CD4-positive, alpha-beta T cell treated with Interleukin-6 at 100 ng/mL for 8 hours (primary cell): ENCODE measurements at regions not wholly inside any gene's neighbourhood (a gene's known extent, or its start where the extent isn't known, plus 50 kb on each side); places are given as distances from the start of the nearest gene placed in this dataset.
"Not testable (repeated sequence)": the region's sequence is repeated elsewhere in the genome, so short reads cannot be mapped to it uniquely, and the experiment has no call there.

Source experiments
- DNase-seq: peaks from one replicate; pipeline ENCODE4 v3.0.0-alpha.2; 2020; ENCODE audit warnings: mixed read lengths, low spot score

DNA sequence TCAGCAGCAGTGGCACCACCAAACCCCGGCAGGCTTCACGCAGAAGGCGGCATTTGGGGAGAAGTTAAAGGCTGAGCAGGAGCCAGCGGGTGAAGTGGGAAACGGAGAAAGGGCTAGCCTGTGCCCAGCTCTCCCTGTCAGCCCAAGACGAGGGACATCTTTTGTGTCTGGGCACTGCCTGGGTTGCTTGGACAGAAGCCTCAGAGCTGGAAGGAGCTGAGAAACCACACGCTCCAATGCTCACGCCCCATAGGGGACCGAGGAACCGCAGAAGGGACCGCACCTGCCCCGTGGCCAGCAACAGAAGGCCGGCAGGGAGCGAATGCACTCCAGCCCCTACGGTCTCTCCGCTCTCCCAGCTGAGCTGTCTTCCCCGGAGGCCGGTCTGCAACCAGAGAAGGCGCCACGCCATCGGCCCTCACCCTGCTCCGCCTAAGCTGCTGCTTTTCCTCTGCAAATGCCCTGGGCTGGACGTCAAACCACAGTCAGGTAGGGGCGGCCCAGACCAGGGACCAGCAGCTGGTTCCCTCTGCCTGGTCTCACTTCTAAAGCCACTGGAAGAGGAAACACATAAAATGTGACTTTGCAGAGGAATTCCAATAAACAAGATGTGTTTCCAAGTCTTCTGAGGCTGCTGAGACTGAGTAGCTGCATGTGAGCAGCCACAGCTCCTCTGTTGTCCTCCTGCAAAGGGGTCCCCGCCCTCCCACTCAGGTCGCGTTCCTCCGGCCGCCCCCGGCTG is 182.4 kb upstream of the ZNF469 start:
- DNase-seq = not testable (repeated sequence)

DNA sequence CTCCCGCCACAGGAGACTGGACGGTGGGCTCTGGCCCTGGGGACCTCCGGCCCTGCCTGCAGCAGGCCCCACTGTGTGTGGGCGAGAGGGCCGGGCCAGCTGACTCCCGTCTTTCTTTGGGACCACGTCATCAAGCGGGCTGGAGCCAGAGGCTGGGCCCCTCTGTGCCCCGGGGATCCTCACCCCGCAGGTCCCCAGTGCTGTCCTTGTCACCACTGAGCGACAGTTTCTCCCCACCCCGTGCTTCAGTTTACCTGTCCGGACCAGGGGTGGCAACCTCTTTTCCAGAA is 181.9 kb upstream of the ZNF469 start:
- DNase-seq = no peak

- not testable (repeated sequence) for DNase-seq
Observed at GRCh38 chr16:88201611-88202010, 181.1 kb upstream of the ZNF469 start.

GRCh38 chr16:88202207-88202745 is 180.5 kb upstream of the ZNF469 start:
- DNase-seq = no peak

DNA sequence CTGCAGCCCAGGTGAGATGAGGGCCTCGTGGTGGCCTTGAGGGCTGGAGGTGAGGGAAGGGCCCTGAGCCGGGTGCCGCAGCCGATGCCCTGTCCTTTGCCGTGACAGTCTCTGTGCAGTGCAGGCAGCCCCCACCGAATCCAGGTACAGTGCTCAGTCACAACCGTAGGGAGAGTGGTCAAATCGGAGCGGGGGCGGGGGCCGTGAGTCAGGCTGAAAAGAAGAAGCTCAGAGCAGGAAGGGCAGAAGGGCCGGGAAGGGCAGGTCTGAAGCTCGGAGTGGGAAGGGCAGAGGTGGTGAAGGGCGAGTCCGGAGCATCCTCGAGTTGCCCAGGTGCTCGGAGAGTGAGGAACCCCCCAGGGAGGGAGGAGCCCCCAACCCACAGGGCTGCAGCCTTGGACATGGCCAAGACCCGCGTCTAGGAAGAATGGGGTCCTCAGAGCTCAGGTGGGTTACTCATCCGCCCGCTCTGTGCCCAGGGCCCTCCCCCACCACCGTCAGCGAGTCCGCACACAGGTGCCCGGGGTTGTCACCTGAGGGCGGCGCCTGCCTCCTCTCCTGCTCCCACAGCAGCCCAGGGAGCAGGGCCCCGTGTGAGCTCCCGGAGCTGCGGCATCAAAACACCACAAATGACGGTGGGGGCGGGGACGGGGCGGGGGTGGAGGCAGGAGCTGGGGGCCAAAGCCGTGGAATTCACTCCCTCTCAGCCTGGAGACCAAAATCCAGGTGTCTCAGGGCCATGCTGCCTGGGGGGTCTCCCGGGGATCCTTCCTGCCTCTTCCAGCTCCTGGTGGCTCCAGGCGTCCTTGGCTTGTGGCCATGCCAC is 179.7 kb upstream of the ZNF469 start:
- not testable (repeated sequence) for DNase-seq

GRCh38 chr16:88204131-88205110 is 178.3 kb upstream of the ZNF469 start:
- not testable (repeated sequence) for DNase-seq

- DNase-seq = not testable (repeated sequence)
Observed at GRCh38 chr16:88205482-88205881, 177.3 kb upstream of the ZNF469 start.

DNA sequence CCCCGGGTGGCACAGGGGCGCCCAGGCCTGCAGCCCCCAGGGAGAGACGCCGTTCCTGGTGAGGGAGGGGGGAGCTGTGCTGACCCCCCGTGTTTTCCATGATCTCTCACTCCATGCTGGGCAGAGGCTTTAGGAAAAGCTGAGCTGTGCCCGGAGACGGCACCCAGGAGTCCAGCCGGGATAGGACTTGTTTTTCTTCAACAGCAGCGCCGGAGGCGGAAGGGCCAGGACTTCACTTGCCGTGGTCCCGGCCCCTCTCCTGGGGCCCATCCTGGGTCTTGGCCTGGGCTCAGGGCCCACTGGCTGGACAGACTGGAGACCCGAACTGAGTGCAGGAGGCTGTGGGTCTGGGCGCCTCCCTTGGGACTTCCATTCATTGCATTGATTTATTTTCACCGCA is 176.8 kb upstream of the ZNF469 start:
- DNase-seq = not testable (repeated sequence)

- not testable (repeated sequence) for DNase-seq
Observed at GRCh38 chr16:88206516-88206915, 176.2 kb upstream of the ZNF469 start.

- DNase-seq = no peak
Observed at GRCh38 chr16:88208112-88208511, 174.6 kb upstream of the ZNF469 start.

DNA sequence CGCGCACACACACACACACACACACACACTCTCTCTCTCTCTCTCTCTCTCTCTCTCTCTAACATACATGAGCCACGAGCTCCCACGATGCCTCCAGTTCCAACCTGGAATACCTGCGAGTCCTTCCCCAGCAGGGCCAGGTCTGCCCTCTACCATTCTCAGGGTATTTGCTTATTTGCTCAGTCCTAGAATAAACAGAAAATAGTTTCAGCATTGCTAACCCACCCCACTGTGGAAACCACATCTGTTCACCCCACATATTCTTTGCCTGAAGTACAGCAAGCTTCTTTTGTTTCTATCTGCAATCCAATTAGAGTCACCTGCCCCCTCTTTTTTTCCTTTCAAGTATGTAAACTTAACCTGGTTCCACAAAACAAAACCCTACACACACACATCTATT is 174.0 kb upstream of the ZNF469 start:
- not testable (repeated sequence) for DNase-seq

DNA sequence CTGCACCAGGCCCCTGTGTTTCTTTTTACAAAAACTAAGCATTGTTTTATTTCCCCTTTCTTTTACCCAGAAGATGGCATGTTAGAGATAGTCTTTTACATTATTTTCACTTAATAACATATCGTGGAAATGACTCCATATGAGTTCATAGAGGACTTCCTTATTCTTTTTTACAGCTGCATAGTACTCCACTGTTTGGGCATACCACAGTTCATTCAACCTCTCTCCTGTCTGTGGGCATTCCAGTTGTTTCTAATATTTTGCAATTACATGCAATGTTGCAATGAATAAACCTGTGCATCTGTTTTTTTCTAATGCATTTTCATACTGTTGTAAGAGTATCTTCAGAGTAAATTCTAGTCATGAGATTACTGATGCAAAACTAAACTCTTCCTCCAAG is 173.2 kb upstream of the ZNF469 start:
- not testable (repeated sequence) for DNase-seq

DNA sequence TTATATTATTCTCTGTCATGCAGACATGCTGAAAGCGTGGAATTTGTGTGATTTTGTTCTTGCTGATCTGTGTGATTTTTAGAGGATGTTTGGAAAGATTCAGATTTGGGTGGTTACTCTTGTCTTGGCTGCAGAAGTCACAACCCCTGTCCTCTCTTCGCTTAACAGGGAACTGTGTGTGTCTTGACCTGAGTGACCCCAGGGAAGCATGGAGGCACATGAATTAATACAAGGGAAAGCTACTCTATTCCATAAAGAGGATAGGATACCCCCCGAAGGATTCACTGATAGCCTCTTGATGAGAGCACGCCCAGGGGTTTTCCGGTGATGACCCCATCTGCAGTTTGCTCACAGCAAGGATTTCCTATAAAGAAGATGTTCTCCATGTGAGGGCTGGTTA is 168.8 kb upstream of the ZNF469 start:
- DNase-seq = not testable (repeated sequence)

DNA sequence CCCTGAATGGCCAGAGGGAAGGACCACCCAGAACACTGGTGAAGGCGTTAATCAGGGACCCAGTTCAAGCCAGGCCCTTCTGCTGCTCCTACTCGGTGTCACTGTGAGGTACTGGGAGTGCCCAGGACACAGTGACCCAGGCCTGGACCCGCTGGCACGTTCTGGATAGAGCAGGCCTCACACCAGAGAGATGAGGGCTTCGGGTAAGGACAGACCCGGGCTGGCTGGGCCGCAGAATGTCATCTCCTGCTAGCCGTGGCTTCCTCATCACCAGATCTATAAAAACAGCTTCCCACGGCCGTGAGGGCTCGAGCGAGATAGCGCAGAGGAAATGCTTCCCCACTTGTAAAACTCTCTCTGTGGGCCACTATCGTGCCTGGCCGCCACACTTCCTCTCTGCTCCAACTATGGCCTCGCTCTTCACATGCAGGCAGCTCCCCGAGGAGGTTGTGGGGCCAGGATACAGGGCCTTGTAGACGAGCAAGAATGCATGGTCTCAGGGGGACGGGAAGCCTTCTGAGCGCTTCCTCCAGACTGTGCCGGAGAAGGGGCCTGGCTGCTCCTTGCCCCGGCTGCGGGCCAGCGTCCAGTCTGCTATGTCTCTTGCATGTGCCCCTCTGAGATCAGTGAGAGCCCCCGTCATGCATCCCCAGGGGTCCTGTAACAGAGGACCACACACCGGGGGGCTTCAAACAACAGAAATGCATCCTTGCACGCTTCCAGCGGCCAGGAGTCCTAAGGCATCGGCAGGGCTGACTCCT is 161.6 kb upstream of the ZNF469 start:
- DNase-seq = not testable (repeated sequence)

- DNase-seq = not testable (repeated sequence)
Observed at GRCh38 chr16:88223696-88224095, 159.1 kb upstream of the ZNF469 start.

DNA sequence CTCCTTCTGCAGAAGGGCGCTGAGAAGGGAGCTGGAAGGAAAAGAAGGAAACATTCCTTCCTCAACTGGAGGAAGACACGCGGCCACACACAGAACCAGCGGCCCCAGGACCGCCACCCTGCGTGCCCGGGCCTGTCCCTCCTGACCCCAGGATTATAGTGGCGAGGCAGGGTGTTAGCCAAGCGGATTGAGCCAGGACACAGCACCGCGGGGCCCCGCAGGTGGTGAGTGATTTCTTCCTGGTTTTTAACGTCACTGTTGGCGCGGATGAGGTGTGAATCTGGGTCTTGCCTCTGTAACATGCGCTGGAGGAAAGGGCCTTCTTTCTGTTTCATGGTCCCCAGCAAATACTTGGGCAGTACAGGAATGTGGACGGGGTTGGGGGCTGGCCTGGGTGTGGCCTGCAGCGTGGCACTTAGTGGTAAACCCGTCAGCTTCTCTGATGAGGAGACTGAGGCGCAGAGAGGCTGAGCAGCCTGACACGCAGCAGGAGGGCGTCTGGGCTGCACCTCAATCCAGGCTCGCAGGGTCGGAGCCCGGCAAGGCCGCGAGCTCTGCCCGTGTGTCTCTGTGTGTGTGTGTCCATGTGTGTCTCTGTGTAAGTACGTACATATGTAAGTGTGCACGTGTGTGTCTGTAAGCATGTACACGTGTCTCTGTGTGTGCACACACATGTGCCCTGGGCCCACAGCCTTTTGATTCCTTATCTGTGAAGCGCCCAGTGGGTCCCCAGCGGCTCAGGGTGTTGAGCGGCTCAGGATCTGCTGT is 158.4 kb upstream of the ZNF469 start:
- DNase-seq = not testable (repeated sequence)

- DNase-seq = not testable (repeated sequence)
Observed at GRCh38 chr16:88225640-88226230, 157.0 kb upstream of the ZNF469 start.

DNA sequence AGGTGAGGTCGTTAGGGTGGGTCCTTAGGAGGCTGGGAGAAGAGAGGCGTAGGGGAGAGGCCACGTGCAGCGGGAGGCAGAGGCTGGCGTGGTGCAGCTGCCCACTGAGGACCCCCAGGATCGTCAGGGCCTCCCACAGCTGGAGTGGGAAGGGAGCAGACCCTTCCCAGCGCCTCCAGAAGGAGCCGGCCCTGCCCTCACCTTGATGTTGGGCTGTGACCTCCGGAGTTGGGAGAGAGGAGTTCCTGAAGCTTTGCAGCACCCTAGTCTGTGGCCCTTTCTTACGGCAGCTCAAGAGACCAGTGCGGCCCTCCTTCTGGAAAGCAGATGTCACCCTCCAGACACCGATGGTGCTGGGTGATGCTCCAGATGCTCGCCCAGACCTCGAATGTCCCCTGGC is 156.5 kb upstream of the ZNF469 start:
- DNase-seq = not testable (repeated sequence)

GRCh38 chr16:88227026-88227721 is 155.6 kb upstream of the ZNF469 start:
- DNase-seq = not testable (repeated sequence)
